Epithelial cell of proximal tubule (primary cell): ENCODE measurements at regions not wholly inside any gene's neighbourhood (a gene's known extent, or its start where the extent isn't known, plus 50 kb on each side); places are given as distances from the start of the nearest gene placed in this dataset.

Source experiments
- DNase-seq: peaks from one replicate; pipeline ENCODE4 v3.0.0-alpha.2; 2011; ENCODE audit warnings: low read depth
- H3K4me3 ChIP-seq: 2 replicates; pipeline ENCODE4 v1.5.1; 2011; ENCODE audit warnings: low read depth, mild to moderate bottlenecking, low read length
- TF ChIP-seq, protein P1 (sequence below): conservative IDR thresholded peaks from 2 replicates; pipeline ENCODE4 v1.5.1; 2012; ENCODE audit warnings: low read depth, mild to moderate bottlenecking, low read length

DNA sequence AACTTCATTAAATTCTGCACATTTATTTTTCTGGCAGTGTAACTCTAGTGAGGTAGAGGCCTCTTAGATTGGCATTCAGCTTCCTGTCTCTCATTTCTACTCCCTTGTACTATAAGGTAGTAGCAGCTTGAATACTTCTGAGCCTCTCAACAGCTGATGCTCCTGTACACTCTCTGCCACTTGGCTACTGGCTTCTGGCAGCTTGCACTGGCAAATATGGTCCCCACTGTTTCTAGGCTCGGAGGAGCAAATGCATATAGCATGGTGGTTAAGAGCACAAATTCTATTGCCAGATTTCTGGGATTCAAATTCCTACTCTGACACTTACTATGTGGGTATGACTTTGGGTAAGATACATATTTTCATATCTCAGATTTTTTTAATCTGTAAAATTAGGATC lies 292.8 kb upstream of the ADGRB3 start:
- H3K4me3 ChIP-seq, result no peak overlapping the region
- no peak for DNase-seq
- TF ChIP-seq, protein P1, sequence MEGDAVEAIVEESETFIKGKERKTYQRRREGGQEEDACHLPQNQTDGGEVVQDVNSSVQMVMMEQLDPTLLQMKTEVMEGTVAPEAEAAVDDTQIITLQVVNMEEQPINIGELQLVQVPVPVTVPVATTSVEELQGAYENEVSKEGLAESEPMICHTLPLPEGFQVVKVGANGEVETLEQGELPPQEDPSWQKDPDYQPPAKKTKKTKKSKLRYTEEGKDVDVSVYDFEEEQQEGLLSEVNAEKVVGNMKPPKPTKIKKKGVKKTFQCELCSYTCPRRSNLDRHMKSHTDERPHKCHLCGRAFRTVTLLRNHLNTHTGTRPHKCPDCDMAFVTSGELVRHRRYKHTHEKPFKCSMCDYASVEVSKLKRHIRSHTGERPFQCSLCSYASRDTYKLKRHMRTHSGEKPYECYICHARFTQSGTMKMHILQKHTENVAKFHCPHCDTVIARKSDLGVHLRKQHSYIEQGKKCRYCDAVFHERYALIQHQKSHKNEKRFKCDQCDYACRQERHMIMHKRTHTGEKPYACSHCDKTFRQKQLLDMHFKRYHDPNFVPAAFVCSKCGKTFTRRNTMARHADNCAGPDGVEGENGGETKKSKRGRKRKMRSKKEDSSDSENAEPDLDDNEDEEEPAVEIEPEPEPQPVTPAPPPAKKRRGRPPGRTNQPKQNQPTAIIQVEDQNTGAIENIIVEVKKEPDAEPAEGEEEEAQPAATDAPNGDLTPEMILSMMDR, result no peak

DNA sequence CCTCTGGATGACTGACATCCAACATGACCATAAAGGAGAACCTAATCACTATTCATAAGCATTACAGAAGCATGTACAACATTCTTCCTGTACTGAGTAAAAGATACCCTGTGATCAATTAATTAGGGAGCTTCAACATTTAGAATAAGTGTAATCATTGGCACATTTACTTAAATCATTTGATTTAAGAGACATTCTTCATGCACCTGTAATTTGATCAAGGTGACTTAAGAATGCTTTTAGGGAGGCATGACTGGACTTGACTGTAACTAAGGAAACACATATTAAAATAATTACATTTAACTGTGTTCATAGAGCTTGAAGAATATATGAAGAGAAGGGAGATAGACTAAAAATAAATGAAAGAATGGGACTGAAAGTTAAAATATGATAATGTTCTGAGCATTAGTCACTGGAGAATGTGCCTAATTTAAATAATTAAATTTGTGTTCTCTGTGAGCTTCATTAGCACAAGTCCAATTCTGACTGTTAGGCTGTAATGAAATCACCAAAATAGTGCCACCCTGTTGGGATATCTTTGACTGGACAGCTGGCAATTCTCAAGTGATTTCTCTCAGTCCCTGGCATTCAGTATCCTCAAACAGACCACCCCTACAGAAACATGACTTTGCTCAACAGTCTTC lies 295.5 kb upstream of the ADGRB3 start:
- TF ChIP-seq, protein P1, result no peak
- no peak for DNase-seq
- no peak overlapping the region for H3K4me3 ChIP-seq

DNA sequence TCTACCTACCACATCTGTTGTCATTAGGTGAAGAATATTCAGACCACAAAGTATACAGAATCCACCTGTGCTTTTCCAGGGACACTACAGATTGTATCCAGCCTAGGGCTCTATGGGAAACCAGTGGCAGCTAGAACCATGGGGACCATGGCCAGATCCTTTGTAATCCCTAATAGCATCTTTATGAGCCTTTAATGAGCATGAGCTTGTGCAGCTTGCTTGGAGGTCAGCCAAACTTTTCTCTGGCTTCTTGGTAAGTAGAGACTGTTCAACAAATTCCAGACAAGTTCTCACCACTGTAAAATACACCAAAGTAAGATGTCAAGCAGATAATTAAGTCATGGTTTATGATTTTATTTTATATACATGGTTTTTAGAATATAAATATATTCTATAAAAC lies 301.6 kb upstream of the ADGRB3 start:
- TF ChIP-seq, protein P1, result no peak
- no peak overlapping the region for H3K4me3 ChIP-seq

GRCh38 chr6:68328156-68328555 lies 306.9 kb upstream of the ADGRB3 start:
- no peak overlapping the region for H3K4me3 ChIP-seq
- TF ChIP-seq, protein P1, result no peak
- DNase-seq, result no peak

More for the DNA sequence above, 301.6 kb upstream of the ADGRB3 start:
- DNase-seq, result no peak

DNA sequence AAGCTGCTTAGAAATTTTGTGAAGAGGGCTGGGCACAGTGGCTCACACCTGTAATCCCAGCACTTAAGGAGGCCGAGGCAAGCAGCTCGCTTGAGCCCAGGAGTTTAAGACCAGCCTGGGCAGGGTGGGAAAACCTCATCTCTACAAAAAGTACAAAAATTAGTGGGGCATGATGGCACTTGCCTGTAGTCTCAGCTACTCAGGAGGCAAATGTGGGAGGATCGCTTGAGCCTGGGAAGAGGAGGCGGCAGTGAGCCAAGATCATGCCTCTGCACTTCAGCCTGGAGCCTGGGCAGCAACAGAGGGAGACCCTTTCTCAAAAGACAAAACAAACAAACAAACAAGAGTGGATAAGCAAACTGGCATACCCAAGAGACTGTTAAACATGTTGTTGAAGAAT lies 308.3 kb upstream of the ADGRB3 start:
- TF ChIP-seq, protein P1, result no peak
- DNase-seq, result no peak
- H3K4me3 ChIP-seq, result no peak overlapping the region

- TF ChIP-seq, protein P1, result no peak
These were observed 317.7 kb upstream of the ADGRB3 start for GRCh38 chr6:68317366-68317765.

GRCh38 chr6:68313911-68314310 lies 321.2 kb upstream of the ADGRB3 start:
- no peak for DNase-seq

More at GRCh38 chr6:68317366-68317765, 317.7 kb upstream of the ADGRB3 start:
- no peak for DNase-seq
- H3K4me3 ChIP-seq, result no peak overlapping the region

More at GRCh38 chr6:68313911-68314310, 321.2 kb upstream of the ADGRB3 start:
- no peak overlapping the region for H3K4me3 ChIP-seq
- TF ChIP-seq, protein P1, result peak; percentile 33
